Peyer's patch (tissue), 4 donors: ENCODE measurements at regions not wholly inside any gene's neighbourhood (a gene's known extent, or its start where the extent isn't known, plus 50 kb on each side); places are given as distances from the start of the nearest gene placed in this dataset.

Experiments
- CTCF ChIP-seq, 6 experiments: fragments of 450-650 bp in 4 of 6; fragments of 200-600 bp in 2 of 6; sonication (generic) in 1 of 6; IDR thresholded peaks; one replicate each; pipeline ENCODE4 v1.5.1; 2017 to 2019; ENCODE audit warnings: antibody characterized with exemption in 6 of 6, mild to moderate bottlenecking in 3 of 6, moderate library complexity in 1 of 6
- POLR2A ChIP-seq, 2 donors: fragments of 450-650 bp; IDR thresholded peaks; one replicate each; pipeline ENCODE4 v1.5.1; 2017; ENCODE audit warnings: antibody characterized with exemption in 2 of 2, mild to moderate bottlenecking in 2 of 2, moderate library complexity in 2 of 2

DNA sequence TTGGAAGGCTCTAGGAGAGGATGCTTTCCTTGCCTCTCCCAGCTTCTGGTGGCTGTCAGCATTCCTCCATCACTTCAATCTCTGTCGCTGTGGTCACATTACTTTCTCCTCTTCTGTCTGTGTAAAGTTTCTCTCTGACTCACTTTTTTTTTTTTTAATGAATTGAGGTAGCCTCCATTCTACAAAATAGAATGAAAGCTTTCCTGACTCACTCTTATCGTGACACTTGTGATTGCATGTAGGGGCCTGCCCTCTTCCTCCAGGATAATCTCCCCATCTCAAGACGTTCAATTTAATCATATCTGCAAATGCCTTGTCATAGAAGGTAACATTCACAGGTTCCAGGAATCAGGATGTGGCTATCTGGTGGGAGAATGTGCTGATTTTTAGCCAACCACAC lies 153.5 kb upstream of the HMGA2 start:
- TF ChIP-seq CTCF (IDR thresholded peaks at IDR 0.05) (no peak), POLR2A (IDR thresholded peaks at IDR 0.05) (no peak)
